ENCODE measurements at regions not wholly inside any gene's neighbourhood (a gene's known extent, or its start where the extent isn't known, plus 50 kb on each side); places are given as distances from the start of the nearest gene placed in this dataset.
"Not testable (repeated sequence)": the region's sequence is repeated elsewhere in the genome, so short reads cannot be mapped to it uniquely, and the experiment has no call there.

DNA sequence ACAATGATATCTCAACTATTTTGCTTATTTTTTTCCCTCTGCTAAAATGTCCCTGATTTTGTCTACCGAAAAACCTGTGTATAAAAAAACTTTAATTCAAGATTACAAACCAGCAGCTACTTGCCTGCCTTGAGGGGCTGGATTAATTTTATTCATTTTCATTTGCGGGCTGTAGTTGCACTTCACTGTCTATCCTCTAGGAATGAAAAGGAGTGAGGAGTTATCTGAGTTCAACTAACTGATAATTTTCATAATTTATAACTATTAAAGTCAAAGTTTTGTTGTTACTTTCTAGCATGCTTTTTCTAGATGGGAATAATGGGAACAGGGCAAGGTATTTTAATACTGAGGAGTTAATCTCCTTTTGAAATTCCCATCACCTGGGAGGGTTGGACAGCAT lies 50.3 kb upstream of the AGTPBP1 start:
- DNase-seq = not testable (repeated sequence)

- not testable (repeated sequence) for DNase-seq
Measured at GRCh38 chr9:85802978-85803695, 61.4 kb upstream of the AGTPBP1 start.

DNA sequence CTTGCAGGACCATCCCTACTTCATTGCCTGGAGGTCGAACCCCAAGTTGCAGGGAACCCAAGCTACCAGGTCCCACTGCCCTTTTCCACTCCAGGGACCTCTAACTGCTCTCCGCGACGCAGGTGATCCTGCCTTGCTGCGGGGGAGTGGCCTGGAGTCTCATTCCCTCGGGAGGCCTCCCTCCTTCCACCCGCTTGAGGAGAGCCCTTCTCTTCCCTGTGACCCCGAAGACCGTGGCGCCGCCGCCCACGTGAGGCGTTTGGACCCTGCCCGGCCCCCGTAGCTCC lies 63.0 kb upstream of the AGTPBP1 start:
- not testable (repeated sequence) for DNase-seq

DNA sequence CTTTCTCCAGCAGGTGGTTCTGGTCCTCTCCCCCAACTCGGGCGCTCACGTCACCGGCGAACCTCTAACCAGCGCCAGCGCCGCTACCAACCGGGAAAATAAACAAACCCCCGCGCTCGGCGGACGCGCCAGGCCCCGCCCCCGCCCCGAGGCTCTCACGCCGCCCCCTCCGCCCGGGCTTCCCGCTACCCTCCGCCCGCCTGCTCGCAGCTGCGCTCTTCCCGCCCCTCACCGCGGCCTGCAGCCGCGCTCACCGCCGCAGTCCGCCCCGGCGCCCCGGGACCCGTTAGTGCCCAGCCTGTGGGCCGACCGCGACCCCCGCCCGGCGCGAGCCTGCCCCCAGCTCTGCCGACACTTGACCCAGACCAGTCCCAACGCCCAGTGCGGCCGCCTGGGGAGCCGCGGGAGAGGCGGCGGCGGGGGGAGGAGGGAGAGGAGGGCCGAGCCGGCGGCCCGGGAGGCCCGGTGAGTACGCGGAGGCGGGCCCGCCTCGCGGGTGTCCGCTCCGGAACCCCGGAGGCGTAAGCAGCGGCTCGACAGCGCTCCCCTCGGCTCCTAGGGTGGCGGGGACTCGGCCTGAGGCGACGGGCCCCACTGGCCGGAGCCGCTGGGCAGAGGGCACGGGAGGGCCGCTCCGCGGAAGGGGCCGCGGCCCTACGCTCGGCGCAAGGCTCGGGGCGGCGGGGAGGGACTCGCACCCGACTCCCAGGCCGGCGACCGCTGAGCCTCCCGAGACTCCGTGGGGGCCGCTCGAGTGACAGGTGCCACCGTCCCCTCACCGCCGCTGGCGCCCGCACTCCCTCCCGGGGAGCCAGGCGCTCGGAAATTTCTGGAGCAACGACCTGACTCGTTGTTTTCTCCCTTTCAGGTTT lies 63.6 kb upstream of the AGTPBP1 start:
- peak; percentile 72 for DNase-seq

- DNase-seq = not testable (repeated sequence)
Measured at GRCh38 chr9:85808329-85808728, 66.6 kb upstream of the AGTPBP1 start.

GRCh38 chr9:85813388-85813787 lies 71.6 kb upstream of the AGTPBP1 start:
- DNase-seq = not testable (repeated sequence)

DNA sequence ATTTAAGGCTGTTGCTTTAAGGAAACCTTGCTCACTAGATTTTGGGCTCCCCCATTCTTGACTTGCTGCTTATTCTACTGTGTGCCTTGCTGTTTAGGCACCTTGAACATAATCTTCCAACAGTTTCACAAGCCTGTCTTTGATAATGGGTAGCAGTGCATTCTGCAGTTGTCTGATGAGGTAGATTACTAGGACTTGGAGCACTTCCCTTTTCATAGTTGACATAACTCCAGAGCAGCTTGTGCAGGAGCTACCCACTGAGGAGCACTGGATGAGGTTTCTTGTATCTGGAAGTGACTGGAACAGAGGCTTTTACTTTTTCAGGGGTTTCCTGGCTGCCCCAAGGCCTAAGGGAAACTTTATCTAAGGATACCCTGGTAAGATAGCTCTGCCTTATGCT lies 73.0 kb upstream of the AGTPBP1 start:
- DNase-seq = not testable (repeated sequence)

GRCh38 chr9:85818971-85819370 lies 77.2 kb upstream of the AGTPBP1 start:
- peak; percentile 16 for DNase-seq

DNA sequence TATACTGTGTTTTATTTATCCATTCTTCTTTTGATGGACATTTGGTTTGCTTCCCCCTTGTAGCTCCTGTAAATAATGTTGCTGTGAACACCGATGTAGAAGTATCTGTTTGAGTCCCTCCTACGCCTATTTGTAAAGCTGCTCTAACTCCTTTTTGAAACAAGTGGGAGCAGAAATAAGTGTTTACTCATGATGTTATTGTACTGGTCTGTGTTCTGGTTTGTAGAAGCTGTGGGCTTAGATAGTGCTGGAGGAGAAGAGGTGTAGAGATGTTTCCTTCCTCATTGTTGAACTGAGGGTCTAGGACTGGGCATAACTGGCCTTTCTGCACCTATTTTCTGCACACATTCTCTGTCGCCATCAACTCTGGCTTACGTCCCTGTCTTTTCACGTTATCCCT lies 78.8 kb upstream of the AGTPBP1 start:
- DNase-seq = not testable (repeated sequence)

GRCh38 chr9:85824949-85825348 lies 83.2 kb upstream of the AGTPBP1 start:
- DNase-seq = peak; percentile 13

DNA sequence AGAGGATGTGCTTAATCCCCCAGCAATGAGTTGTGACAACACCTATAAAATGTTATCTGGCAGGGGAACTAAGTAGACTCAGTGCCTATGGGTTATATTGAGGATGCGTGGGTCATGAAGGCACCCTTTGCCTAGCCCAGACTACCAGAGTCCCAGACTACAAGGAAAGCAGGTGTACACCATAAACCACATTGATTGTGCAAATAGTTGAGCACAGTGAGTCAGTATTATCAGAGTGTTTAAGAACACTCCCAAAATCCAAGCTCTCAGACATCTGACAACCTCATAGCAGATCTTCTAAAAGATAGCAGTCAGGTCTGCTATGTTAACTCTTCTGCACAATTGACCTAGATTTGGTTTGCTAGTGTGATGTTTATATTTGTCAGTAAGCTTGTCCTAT lies 92.8 kb upstream of the AGTPBP1 start:
- DNase-seq = not testable (repeated sequence)

GRCh38 chr9:85843949-85844348 lies 97.0 kb upstream of the NAA35 start:
- not testable (repeated sequence) for DNase-seq

DNA sequence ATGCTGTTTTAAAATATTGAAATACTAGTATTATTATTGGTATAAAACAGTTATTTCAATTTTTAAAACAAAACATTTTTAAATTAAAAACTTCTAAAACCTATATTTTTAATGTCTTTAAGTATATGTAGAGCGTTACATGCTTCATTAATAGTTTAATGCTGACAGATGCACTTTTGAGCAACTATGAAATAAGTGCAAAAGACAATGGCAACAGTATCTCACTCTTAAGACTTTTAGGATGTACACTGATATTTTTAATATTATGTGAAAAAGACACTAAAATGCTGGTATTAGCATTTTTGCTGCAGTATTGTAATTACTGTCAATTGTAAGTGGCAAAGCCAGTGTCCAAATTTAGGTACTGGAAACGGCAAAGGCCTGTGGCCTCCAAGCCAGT lies 93.2 kb upstream of the NAA35 start:
- not testable (repeated sequence) for DNase-seq

GRCh38 chr9:85858056-85858750 lies 82.7 kb upstream of the NAA35 start:
- no peak for DNase-seq

DNA sequence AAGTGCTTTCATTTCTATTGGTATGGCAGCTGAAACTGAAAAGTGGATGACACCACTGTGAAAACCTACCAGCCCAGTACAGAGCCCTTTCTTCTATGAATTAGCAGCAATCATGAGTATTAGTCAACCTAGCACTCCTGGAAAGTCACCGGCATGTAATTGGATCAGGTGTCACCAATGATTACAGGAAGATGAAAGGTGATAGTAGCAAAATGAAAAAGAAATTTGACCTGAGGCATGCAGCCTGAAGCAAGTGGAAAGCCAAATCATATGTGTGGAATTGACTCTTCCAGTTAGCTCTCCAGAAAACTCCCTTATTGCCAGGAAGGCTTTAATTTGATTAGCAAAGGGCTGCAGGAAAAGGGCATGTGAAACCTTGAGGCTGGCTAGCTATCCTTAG lies 81.2 kb upstream of the NAA35 start:
- no peak for DNase-seq

DNA sequence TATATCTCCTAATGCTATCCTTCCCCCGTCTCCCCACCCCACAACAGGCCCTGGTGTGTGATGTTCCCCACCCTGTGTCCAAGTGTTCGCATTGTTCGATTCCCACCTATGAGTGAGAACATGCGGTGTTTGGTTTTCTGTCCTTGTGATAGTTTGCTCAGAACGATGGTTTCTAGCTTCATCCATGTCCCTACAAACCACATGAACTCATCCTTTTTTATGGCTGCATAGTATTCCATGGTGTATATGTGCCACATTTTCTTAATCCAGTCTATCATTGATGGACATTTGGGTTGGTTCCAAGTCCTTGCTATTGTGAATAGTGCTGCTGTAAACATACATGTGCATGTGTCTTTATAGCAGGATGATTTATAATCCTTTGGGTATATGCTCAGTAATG lies 79.1 kb upstream of the NAA35 start:
- not testable (repeated sequence) for DNase-seq

DNA sequence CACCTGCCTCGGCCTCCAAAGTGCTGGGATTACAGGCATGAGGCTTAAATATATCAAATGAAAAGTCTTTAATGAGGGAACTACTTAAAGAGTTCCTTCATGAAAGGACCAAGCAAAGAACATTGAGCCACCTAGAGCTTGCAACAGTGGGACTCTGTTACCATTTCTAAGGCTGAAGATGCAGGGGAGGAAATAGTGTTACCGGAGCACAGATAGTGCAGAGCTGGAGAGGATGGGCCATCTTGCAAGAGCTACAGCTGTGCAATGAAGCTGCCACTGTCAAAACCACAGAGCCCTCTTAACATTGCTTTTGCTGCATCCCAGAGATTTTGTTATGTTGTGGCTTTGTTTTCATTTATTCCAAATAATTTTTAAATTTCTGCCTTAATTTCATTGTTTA lies 77.1 kb upstream of the NAA35 start:
- no peak for DNase-seq

- no peak for DNase-seq
Measured at GRCh38 chr9:85871008-85871407, 69.9 kb upstream of the NAA35 start.

- DNase-seq = not testable (repeated sequence)
Measured at GRCh38 chr9:85871683-85872082, 69.3 kb upstream of the NAA35 start.

DNA sequence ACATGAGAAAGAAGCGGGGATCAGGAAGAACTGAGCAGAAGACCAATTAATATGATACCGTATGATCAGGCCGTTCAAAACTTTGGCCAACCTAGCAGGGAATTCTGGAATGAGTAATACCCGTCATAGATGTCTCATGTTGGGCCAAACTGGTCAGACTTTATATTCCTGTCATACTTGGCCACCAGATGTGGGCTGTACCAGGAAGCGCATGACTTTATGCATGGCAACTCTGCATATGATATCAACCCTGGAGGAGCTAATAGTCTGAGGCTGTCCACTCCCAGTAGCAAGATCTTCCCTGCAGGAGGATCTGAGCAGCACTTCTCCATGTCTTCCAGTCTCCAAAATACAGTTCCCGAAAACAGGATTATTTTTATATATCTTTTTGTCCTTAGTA lies 68.5 kb upstream of the NAA35 start:
- no peak for DNase-seq

DNA sequence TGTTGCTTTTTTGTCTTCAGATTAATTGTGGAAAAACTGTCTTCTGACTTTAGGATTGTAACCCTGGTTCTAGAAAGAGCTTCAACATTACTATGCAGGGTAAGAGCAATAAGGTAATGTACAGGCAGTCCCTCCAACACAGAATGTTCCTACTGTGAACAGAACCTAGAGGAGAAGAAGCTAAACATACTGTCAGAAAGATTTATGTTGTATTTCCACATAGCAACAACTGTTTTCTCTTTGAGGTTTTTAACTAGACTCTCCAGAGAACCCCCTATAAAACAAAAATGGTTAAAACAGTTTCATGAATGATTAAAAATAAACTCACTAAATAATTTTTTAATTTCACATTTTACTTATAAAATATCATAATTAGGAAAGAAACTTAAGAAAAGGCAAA lies 64.3 kb upstream of the NAA35 start:
- DNase-seq = no peak

DNA sequence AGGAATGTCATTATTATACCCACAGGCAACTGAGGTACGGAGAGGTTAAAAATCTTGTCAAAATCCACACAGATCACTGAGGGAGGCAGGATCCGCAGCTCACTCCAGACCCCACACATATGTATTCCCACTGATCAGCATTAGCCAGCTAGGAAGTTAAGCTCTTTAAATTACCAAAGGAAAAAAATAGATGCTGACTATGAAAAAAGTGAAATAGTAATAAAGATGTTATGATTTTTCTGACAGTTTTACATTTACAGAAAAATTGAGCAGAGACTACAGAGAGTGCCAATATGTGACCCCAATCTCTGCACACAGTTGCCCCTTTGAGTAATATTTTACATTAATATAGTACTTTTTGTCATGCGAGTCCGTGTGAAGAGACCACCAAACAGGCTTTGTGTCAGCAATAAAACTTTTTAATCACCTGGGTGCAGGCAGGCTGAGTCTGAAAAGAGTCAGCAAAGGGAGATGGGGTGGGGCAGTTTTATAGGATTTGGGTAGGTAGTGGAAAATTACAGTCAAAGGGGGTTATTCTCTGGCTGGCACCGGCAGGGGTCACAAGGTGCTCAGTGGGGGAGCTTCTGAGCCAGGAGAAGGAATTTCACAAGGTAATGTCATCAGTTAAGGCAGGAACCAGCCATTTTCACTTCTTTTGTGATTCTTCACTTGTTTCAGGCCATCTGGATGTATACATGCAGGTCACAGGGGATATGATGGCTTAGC lies 61.9 kb upstream of the NAA35 start:
- DNase-seq = not testable (repeated sequence)

DNA sequence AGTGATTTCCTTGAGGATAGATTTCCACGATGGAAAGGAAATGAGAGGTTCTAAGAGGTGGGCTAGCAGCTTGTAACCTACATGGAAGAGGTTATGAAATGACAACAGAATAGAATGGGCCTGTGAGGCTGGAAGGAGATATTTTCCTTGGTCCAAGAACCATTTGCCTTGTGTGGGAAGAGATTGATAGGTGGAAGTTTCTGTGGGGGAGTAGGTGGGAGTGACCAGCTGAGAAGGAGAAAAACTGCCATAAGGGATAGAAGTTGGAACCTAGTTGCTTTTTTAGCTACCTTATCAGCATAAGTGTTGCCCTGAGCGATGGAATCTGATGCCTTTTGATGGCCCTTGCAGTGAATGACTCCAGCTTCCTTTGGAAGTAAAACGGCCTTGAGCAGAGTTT lies 60.4 kb upstream of the NAA35 start:
- DNase-seq = not testable (repeated sequence)
